Renal cortex interstitium (tissue), 11 donors: ENCODE measurements at regions not wholly inside any gene's neighbourhood (a gene's known extent, or its start where the extent isn't known, plus 50 kb on each side); places are given as distances from the start of the nearest gene placed in this dataset.
"Not testable (repeated sequence)": the region's sequence is repeated elsewhere in the genome, so short reads cannot be mapped to it uniquely, and the experiment has no call there.

Experiments
- DNase-seq, 11 donors: peaks; one replicate each; pipeline ENCODE4 v3.0.0-alpha.2; 2013; ENCODE audit warnings: low read depth in 9 of 11, low spot score in 4 of 11; ENCODE audit errors: extremely low read depth in 1 of 11

GRCh38 chr7:114190387-114190786 lies 224.2 kb upstream of the FOXP2 start:
- no peak for DNase-seq

GRCh38 chr7:114183311-114184088 lies 231.1 kb upstream of the FOXP2 start:
- no peak for DNase-seq

GRCh38 chr7:114182837-114183236 lies 231.8 kb upstream of the FOXP2 start:
- DNase-seq, result peak in 1 of 11 donors; percentile 9

- no peak for DNase-seq
Measured at GRCh38 chr7:114181280-114181679, 233.3 kb upstream of the FOXP2 start.

GRCh38 chr7:114180556-114181266 lies 233.9 kb upstream of the FOXP2 start:
- DNase-seq, result no peak

- DNase-seq, result no peak
Measured at GRCh38 chr7:114175125-114175524, 239.5 kb upstream of the FOXP2 start.

- DNase-seq, result no peak
Measured at GRCh38 chr7:114173170-114173890, 241.3 kb upstream of the FOXP2 start.

GRCh38 chr7:114169389-114169788 lies 245.2 kb upstream of the FOXP2 start:
- DNase-seq, result not testable (repeated sequence)

- no peak for DNase-seq
Measured at GRCh38 chr7:114160925-114161324, 242.1 kb upstream of the PPP1R3A start.

GRCh38 chr7:114158854-114159253 lies 240.0 kb upstream of the PPP1R3A start:
- DNase-seq, result no peak

GRCh38 chr7:114158275-114158674 lies 239.5 kb upstream of the PPP1R3A start:
- no peak for DNase-seq

- DNase-seq, result no peak
Measured at GRCh38 chr7:114156178-114156577, 237.4 kb upstream of the PPP1R3A start.

- no peak for DNase-seq
Measured at GRCh38 chr7:114155116-114156110, 236.6 kb upstream of the PPP1R3A start.

- no peak for DNase-seq
Measured at GRCh38 chr7:114153700-114154099, 234.9 kb upstream of the PPP1R3A start.

- DNase-seq, result no peak
Measured at GRCh38 chr7:114152314-114152938, 233.6 kb upstream of the PPP1R3A start.

GRCh38 chr7:114151777-114152176 lies 233.0 kb upstream of the PPP1R3A start:
- DNase-seq, result no peak

- no peak for DNase-seq
Measured at GRCh38 chr7:114150689-114151088, 231.9 kb upstream of the PPP1R3A start.

- DNase-seq, result no peak
Measured at GRCh38 chr7:114148779-114149178, 230.0 kb upstream of the PPP1R3A start.
